A673 (cell line): ENCODE measurements at regions not wholly inside any gene's neighbourhood (a gene's known extent, or its start where the extent isn't known, plus 50 kb on each side); places are given as distances from the start of the nearest gene placed in this dataset.

ENCODE experiments used
- EZH2 ChIP-seq: fragments of 200-600 bp; sonication (generic); IDR thresholded peaks from 2 replicates; pipeline ENCODE4 v1.6.1; 2017; ENCODE audit warnings: borderline replicate concordance, low read depth, mild to moderate bottlenecking, mixed read lengths, antibody characterized with exemption, low read length; ENCODE audit not compliant: poor library complexity, severe bottlenecking
- TF ChIP-seq, protein P1 (sequence below): fragments of 300-800, 200-600 bp; sonication (generic); conservative IDR thresholded peaks from 2 replicates; pipeline ENCODE4 v1.5.1; 2017; ENCODE audit warnings: low read depth, mild to moderate bottlenecking, antibody characterized with exemption, low read length, moderate library complexity, mixed read lengths

DNA sequence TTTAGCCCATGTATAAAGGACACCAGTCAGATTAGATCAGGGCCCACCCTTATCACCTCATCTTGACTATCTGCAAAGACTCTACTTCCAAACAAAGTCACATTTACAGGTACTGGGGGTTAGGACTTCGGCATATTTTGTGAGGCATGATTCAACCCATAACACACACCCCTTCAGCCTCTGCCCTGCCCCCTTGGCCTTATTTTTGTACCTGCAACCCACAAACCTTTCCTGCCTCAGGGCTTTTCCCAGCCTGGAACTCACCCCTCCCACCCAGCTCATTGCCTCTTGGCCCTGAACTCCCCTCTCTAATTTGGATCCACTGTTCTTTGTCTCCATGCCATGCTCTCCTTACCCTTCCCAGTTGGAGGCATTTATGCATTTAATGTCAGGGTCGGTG is 1116.9 kb downstream of the TBC1D22A start:
- TF ChIP-seq, protein P1, sequence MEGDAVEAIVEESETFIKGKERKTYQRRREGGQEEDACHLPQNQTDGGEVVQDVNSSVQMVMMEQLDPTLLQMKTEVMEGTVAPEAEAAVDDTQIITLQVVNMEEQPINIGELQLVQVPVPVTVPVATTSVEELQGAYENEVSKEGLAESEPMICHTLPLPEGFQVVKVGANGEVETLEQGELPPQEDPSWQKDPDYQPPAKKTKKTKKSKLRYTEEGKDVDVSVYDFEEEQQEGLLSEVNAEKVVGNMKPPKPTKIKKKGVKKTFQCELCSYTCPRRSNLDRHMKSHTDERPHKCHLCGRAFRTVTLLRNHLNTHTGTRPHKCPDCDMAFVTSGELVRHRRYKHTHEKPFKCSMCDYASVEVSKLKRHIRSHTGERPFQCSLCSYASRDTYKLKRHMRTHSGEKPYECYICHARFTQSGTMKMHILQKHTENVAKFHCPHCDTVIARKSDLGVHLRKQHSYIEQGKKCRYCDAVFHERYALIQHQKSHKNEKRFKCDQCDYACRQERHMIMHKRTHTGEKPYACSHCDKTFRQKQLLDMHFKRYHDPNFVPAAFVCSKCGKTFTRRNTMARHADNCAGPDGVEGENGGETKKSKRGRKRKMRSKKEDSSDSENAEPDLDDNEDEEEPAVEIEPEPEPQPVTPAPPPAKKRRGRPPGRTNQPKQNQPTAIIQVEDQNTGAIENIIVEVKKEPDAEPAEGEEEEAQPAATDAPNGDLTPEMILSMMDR, result no peak
- TF ChIP-seq EZH2, result no peak
